DMS114 treated with DMSO at 0.1 percent for 48 hours (cell line): ENCODE measurements at regions not wholly inside any gene's neighbourhood (a gene's known extent, or its start where the extent isn't known, plus 50 kb on each side); places are given as distances from the start of the nearest gene placed in this dataset.

Source experiments
- DNase-seq: peaks from one replicate; lab custom pipeline; 2025; ENCODE audit not compliant: unreplicated experiment; lab: John Stamatoyannopoulos, UW

- no peak for DNase-seq
Measured at GRCh38 chr3:106728315-106729098, 648.7 kb upstream of the CCDC54 start.

GRCh38 chr3:106729481-106729880, 647.8 kb upstream of the CCDC54 start:
- no peak for DNase-seq

DNA sequence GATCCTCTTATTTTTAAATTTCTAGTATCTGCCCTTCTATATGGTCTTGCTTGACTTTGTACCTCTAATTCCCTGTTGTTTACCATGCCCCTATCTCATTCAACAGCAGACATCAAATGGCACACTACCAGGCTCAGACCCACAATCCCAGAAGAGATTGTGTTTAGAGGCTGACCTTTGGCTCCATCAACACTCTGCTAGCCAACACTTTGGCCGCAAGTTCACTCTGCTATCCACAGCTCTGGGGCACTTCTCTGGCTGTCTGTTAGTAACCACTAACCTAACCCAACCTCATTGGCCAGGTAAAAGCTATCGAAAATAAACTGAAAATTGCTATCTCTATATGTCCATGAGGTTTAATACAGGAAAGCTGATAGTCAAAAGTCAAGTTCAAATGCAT, 646.0 kb upstream of the CCDC54 start:
- DNase-seq = no peak

DNA sequence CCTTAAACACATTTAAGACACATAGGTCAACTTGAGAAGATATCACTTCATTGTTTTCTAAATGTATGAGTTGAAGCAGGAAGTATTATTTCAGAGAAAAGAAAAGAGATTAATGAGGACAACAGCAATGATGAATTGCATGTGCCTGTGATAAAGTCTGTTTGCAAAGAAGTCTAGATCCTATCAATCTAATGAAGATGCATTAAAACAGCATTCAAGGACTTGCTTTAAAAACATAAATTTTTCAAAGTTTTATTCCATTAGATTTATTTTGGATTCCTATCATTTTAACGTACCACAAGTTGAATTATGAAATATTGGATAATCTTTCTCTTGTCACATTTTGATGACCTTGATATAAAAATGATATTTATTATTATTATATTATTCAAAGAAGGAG, 642.5 kb upstream of the CCDC54 start:
- DNase-seq = no peak

DNA sequence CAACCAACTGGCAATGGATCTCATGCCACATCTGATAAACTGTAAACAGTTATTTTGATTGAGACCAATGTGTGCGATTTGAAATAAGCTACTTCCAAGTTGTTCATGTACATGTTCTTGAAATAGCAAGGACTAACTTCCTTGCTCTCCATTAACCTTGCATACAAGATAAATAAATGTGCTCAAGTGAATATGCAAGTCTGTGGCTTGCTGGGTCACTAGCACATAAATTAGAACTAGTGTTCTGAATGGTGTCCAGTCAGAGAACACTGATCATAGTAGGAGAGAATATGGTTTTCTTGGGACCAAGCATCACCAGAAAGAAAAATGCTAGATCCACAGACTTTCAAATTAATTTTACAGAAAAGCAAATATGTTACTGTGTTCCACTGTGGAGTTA, 640.0 kb upstream of the CCDC54 start:
- DNase-seq = no peak

DNA sequence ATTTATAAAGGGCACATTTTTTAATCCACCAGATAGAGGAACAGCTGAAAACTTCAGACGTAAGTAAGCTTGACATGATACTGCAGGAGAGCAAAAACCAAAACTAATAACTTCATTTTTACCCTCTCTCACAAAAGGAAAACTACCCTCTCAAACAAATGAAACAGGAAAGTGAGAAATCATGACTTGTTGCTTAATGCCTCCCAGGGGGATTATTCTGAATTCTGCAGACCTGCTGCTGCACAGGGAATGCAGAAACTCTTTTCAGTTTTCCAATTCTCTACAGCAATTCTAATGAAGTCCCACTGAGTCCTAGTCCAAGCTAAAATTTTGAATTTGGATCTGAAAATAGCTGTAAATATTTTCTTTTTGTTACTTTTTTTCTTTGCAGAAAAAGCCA, 637.1 kb upstream of the CCDC54 start:
- DNase-seq = no peak

DNA sequence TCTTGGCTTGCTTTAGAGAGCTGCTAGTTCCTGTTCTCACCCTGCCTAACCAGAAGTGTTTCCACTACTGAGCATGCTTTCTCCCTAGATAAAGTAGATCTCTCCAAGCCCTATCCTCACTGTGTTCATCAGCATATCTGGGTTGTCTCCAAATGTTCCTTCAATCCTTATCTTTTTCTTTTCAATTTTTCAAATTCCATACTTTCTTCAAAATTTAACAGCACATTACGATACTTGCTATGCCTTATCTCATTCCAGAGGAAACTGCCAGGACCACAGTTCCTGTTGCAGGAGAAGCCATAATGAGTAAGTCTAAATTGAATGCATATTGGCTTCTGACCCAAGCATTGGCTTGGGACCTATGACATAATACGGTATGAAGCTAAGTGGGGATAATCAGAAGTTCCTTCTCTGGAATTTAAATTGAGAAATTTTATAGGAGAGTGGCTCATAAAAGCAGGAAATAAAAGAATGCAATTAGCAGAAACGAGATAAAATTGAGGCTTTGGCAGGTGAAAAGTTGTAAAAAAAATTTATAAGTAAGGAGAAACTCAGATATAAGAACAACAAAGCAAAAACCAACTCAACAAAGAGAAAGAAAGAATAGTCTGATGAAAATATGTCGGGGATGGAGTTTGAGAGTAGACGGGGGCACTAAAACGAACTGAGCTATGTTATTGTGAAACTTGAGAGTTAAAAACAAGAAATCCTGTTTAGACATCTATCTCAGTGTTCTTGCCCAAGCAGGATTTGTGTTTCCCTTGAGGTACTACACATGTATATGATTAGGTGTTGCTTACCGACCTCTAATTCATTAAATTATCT, 631.7 kb upstream of the CCDC54 start:
- no peak for DNase-seq

GRCh38 chr3:106746286-106746685, 631.0 kb upstream of the CCDC54 start:
- no peak for DNase-seq

- DNase-seq = no peak
Measured at GRCh38 chr3:106748472-106749262, 628.6 kb upstream of the CCDC54 start.

GRCh38 chr3:106750092-106750491, 627.1 kb upstream of the CCDC54 start:
- no peak for DNase-seq

- DNase-seq = no peak
Measured at GRCh38 chr3:106755336-106755735, 621.9 kb upstream of the CCDC54 start.

DNA sequence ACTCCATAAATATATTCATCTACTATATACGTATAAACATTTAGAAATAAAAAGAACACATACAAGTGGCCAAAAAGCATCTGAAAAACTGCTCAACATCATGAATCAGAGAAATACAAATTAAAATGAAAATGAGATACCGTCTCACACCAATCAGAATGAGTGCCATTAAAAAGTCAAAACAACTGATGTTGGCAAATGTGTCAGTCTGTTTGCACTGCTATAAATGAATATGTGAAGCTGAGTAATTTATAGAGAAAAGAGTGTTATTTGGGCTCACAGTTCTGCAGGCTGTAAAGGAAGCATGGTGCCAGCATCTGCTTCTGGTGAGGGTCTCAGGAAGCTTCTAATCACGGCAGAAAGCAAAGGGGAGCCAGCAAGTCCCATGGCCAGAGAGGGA, 620.3 kb upstream of the CCDC54 start:
- no peak for DNase-seq

DNA sequence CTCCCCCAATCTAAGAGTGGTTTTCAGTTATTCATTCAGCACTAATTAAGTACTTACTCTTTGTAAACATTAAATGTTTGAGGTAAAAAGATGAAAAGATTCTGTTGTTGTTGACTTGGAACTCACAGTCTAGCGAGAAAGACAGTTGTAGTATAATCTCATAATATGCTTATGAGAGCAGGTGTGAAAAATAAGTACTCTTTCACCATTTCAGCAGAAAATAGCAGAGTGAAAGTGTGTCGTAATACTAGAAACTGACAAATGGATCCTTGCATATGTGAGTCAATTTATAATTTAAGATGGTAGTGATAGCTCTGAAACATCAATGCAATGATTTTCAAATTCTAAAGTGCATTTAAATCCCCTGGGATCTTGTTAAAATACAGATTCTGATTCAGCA, 618.8 kb upstream of the CCDC54 start:
- no peak for DNase-seq

- DNase-seq = no peak
Measured at GRCh38 chr3:106759731-106760130, 617.5 kb upstream of the CCDC54 start.

GRCh38 chr3:106765342-106765741, 611.9 kb upstream of the CCDC54 start:
- no peak for DNase-seq

- DNase-seq = no peak
Measured at GRCh38 chr3:106768941-106769480, 608.2 kb upstream of the CCDC54 start.

DNA sequence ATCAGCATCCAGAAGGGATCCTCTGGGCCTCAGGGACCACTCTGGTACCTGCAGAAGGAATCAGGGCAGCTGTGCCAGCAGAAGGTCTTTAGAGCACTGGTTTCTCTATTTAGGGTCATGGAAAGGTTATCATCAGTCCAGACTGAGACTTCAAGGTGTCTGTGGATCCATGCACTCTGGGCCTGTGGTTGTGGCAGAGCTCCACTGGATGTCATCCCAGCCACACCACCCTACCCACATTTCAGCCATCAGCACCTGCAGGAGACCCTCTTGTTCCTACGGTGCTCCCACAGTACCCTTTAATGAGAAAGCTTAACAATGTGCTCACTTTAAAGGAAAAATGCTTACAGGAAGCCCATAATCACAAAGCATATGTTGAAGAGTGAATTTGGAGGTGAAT, 603.4 kb upstream of the CCDC54 start:
- DNase-seq = no peak

DNA sequence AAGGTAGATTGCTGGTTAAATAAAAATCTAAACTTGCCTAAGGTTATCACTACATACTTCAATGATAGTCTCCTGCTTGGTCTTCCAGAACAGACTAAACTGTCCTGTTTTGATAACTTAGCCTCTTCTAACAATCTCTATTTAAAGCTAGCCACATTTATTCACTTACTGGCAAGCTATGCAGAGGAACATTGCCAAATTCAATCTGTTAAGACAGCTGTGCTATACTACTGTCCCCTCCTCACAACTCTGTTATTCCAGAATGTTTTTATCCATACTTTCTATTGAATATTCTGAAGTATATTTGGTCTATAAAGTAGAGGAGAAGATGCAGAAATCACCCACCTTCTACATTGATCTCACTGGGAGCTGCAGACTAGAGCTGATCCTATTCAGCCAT, 594.0 kb upstream of the CCDC54 start:
- no peak for DNase-seq

DNA sequence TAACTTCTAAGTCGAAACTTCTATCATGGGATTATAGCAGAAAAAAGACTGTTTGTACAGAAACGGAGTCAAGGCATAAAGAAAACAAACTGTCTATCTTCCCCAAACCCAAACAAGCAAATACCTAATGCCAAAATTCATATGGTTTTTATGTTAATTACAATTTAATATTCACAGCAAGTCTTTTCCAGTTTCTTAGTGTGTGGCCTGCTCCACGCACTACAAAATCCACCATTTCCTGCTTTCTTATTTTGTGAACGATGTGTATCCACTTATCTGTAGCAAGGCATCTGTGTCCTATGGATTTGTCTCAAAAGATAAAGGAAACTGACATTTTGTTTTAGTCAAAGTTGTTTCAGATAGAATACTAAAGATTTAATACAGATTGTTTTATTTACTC, 588.0 kb upstream of the CCDC54 start:
- no peak for DNase-seq

DNA sequence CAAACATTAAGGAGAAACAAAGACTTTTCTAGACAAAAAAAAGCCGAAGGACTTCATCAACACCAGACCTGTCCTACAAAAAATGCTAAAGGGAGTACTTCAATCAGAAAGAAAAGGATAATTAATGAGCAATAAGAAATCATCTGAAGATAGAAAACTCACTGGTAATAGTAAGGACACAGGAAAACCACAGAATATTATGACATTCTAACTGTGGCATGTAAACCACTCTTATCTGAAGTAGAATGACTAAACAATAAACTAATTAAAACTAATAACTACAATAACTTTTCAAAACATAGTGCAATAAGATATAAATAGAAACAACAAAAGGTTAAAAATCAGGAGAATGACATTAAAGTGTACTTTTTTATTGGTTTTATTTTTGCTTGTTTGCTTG, 584.5 kb upstream of the CCDC54 start:
- no peak for DNase-seq

DNA sequence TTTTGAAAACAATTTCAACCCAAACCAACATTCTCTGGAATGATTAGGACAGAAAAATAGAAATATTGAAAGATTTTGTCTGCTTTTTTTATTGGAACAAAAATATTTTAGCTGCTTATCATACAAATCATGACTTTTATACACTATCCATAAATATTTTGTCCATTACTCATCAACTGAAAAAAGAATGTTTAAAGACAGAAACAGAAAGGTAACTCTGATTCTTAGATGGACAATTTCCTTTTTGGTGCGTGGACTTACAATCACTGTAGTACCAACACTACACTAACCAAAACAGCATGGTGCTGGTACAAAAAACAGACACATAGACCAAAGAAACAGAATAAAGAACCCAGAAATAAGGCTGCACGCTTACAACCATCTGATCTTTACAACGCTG, 582.8 kb upstream of the CCDC54 start:
- DNase-seq = no peak
